ENCODE measurements at regions not wholly inside any gene's neighbourhood (a gene's known extent, or its start where the extent isn't known, plus 50 kb on each side); places are given as distances from the start of the nearest gene placed in this dataset.

DNA sequence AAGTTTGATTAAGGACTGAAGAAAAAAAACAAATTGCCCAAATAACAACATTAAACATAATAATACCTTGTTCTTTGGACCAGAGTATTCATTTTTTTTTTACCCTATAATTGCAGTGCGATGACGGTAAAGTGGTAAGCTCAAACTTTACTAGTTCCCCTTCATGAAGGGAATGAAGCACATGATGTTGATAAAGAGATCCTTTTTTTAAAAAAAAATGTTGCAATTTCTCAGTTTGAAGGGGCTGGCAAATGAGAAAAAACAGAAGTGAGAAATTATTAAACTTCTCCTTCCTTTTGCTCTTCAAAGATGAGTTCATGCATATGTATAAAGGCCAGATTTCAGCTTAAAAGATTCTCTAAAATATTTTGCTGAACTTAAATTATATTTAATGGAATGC lies 231.7 kb downstream of the C4orf33 start:
- TF ChIP-seq, protein P1, sequence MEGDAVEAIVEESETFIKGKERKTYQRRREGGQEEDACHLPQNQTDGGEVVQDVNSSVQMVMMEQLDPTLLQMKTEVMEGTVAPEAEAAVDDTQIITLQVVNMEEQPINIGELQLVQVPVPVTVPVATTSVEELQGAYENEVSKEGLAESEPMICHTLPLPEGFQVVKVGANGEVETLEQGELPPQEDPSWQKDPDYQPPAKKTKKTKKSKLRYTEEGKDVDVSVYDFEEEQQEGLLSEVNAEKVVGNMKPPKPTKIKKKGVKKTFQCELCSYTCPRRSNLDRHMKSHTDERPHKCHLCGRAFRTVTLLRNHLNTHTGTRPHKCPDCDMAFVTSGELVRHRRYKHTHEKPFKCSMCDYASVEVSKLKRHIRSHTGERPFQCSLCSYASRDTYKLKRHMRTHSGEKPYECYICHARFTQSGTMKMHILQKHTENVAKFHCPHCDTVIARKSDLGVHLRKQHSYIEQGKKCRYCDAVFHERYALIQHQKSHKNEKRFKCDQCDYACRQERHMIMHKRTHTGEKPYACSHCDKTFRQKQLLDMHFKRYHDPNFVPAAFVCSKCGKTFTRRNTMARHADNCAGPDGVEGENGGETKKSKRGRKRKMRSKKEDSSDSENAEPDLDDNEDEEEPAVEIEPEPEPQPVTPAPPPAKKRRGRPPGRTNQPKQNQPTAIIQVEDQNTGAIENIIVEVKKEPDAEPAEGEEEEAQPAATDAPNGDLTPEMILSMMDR (IDR thresholded peaks at IDR 0.05) = no peak
- no peak for TF ChIP-seq POLR2A (IDR thresholded peaks at IDR 0.05)
